ENCODE measurements at regions not wholly inside any gene's neighbourhood (a gene's known extent, or its start where the extent isn't known, plus 50 kb on each side); places are given as distances from the start of the nearest gene placed in this dataset.

DNA sequence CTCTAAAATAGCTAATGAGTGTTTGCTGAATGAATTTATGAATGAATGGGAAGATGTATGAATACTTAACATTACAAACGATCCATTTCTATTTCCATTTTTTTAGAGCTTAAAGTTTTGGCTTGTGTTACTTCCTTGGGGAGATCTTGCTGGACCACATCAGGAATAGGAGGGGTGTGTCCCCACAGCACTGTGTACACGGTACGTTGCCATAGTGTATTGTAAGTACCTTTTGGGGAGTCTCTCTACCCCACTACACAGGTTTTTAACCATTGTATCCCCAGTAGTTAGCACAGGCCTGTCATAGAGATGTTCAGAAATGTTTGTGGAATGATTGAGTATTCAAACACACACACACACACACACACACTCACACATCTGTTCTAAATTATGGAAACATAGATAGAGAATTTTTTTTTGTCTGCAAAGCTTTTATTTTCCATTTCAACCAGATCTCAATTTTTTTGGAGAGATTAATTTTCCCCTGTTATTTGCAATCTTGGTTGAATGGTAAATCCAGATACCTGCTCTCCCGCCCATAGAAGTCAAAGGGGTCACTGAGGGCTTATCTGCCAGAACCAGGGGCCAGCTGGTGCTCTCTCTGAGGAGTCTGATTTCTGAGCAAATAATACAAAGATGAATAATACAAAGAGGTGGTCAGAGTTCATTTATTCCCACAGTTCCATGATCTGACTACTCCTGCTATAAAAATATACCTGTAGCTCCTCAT, 471.0 kb downstream of the INSC start:
- in situ Hi-C loops (cut with MboI; ENCODE audit: low pct_ligation_motif_present in 1 of 4, low pct_unique_long_range_greater_than_20kb in 1 of 4, low sequenced_read_pairs in 3 of 4) = no loop called here

DNA sequence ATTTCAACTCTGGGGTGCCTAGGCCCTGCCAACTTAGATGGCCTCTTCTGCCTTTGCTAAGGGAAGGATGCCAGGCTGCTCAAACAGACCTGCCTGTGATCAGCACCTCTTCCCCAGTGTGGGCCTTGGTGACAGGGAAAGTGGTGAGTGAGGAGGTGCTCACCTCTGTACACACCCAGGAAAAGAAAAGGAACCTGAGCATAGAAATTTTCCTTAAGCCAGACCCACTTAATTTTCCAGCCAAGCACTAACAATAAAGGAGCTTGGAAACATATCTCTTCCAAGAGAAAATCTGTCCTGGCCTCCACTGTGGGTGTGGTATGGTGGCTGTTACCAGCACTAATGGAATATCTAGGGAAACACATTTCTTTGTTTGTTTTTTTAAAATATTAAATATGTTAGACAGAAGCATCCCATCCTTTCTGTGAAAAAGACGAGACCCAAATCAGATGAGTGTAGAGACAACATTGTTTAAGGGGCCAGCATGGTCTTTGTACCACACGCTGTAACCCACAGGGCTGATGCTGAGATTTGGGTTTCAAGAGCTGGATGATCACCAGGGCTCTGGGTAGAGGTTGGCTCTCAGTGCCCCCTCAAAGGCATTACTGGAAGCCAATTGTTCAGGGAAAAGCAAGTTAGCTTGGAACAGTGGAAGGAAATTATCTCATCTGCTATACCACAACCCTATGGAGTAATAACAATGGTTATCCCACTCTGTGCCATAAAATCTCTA, 472.2 kb downstream of the INSC start:
- no peaks in the 10 kb centered on the region for H3K4me1 ChIP-seq
- in situ Hi-C loops (cut with MboI; ENCODE audit: low pct_ligation_motif_present in 1 of 4, low pct_unique_long_range_greater_than_20kb in 1 of 4, low sequenced_read_pairs in 3 of 4) (no loop called here), intact Hi-C loops (cut with DNase I; ENCODE audit: low total_unique reads) (no loop called here)
- TF ChIP-seq EP300 (IDR thresholded peaks at IDR 0.05; ENCODE audit: low read depth) (no peak), POLR2AphosphoS5 (IDR thresholded peaks at IDR 0.05) (no peak), POLR2A (IDR thresholded peaks at IDR 0.05) (no peak)
- TF ChIP-seq, protein P1, sequence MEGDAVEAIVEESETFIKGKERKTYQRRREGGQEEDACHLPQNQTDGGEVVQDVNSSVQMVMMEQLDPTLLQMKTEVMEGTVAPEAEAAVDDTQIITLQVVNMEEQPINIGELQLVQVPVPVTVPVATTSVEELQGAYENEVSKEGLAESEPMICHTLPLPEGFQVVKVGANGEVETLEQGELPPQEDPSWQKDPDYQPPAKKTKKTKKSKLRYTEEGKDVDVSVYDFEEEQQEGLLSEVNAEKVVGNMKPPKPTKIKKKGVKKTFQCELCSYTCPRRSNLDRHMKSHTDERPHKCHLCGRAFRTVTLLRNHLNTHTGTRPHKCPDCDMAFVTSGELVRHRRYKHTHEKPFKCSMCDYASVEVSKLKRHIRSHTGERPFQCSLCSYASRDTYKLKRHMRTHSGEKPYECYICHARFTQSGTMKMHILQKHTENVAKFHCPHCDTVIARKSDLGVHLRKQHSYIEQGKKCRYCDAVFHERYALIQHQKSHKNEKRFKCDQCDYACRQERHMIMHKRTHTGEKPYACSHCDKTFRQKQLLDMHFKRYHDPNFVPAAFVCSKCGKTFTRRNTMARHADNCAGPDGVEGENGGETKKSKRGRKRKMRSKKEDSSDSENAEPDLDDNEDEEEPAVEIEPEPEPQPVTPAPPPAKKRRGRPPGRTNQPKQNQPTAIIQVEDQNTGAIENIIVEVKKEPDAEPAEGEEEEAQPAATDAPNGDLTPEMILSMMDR (IDR thresholded peaks at IDR 0.05) = no peak
- 71 to 82% methylated on average over 2 of the region's 2 CpGs for WGBS, 2 donors (ENCODE audit: low coverage in 1 of 2)
- H3K9me3 ChIP-seq = no peaks in the 10 kb centered on the region
- no peak overlapping the region for H3K4me3 ChIP-seq
- H3K36me3 ChIP-seq = no peaks in the 10 kb centered on the region
- H3K27ac ChIP-seq = no peak overlapping the region
- H3K27me3 ChIP-seq = no peaks in the 10 kb centered on the region
- no peak for DNase-seq

More for the DNA sequence above, 471.0 kb downstream of the INSC start:
- no peak for DNase-seq
- H3K27me3 ChIP-seq = no peaks in the 10 kb centered on the region
- no peak for TF ChIP-seq EP300 (IDR thresholded peaks at IDR 0.05; ENCODE audit: low read depth)
- no peak for TF ChIP-seq POLR2A (IDR thresholded peaks at IDR 0.05)
- no peak for TF ChIP-seq POLR2AphosphoS5 (IDR thresholded peaks at IDR 0.05)
- TF ChIP-seq, protein P1 (IDR thresholded peaks at IDR 0.05) = no peak
- H3K4me1 ChIP-seq = no peaks in the 10 kb centered on the region
- intact Hi-C loops (cut with DNase I; ENCODE audit: low total_unique reads) = no loop called here
- H3K4me3 ChIP-seq = no peak overlapping the region
- no peak overlapping the region for H3K27ac ChIP-seq
- H3K9me3 ChIP-seq = no peaks in the 10 kb centered on the region
- H3K36me3 ChIP-seq = no peaks in the 10 kb centered on the region
- 77 to 78% methylated on average over 4 of the region's 4 CpGs for WGBS, 2 donors (ENCODE audit: low coverage in 1 of 2)

DNA sequence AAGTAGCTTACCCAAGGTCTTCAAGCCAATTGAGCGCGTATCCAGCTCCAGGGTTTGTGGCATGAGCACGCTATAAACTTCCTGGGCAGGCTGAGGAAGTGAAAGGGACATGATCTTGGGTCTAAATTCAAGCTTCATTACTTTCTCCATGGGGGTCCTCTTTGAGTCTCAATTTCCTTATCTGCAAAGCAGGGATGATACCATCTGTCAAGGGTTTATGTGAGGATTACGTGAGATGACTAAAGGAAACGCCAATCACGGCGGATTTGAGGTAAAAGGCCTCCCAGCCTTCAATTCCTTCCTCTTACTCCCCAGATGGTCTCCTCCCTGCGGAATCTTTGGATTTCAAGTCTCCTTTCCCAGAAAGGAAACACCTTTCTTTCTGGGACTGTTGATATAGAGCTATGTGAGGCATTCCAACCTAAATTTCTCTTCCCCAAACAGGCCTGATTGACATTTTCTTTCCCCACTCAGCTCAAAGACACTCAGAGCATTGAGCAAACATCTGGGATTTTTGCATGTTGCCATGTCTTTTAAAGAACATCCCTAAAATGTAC, 474.4 kb downstream of the INSC start:
- no peaks in the 10 kb centered on the region for H3K36me3 ChIP-seq
- H3K4me1 ChIP-seq = no peaks in the 10 kb centered on the region
- TF ChIP-seq EP300 (IDR thresholded peaks at IDR 0.05; ENCODE audit: low read depth) = no peak
- TF ChIP-seq POLR2AphosphoS5 (IDR thresholded peaks at IDR 0.05) = no peak
- no peak for TF ChIP-seq POLR2A (IDR thresholded peaks at IDR 0.05)
- TF ChIP-seq, protein P1 (IDR thresholded peaks at IDR 0.05) = no peak
- no peaks in the 10 kb centered on the region for H3K27me3 ChIP-seq
- in situ Hi-C loops (cut with MboI; ENCODE audit: low pct_ligation_motif_present in 1 of 4, low pct_unique_long_range_greater_than_20kb in 1 of 4, low sequenced_read_pairs in 3 of 4) = no loop called here
- H3K27ac ChIP-seq = no peak overlapping the region
- intact Hi-C loops (cut with DNase I; ENCODE audit: low total_unique reads) = no loop called here
- H3K9me3 ChIP-seq = no peaks in the 10 kb centered on the region
- no peak overlapping the region for H3K4me3 ChIP-seq
- WGBS, 2 donors (ENCODE audit: low coverage in 1 of 2) = 80 to 84% methylated on average over 1 to 8 of the region's 8 CpGs
- DNase-seq = no peak

DNA sequence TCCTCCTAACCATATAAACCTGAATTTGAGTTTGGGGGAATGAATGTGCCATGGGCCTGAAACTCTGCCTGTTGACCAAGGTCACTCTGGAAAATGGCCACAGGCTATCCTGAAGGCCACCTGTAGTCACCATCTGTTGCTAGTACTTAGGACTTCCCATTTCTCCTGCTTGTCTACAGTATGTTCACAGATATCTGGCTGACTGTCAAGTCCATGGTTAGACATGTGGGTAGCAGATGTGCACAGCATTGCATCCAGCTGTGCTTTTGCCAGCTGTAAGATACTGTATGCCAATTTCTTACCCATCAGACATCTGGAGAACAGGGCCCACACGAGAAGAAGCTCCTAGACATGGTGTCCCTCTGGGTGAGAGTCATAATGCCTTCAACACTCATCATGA, 475.4 kb downstream of the INSC start:
- Histone ChIP-seq H3K4me3 (no peak overlapping the region), H3K9me3 (no peaks in the 10 kb centered on the region), H3K36me3 (no peaks in the 10 kb centered on the region), H3K4me1 (no peaks in the 10 kb centered on the region), H3K27me3 (no peaks in the 10 kb centered on the region), H3K27ac (no peak overlapping the region)
- intact Hi-C loops (cut with DNase I; ENCODE audit: low total_unique reads) = no loop called here
- in situ Hi-C loops (cut with MboI; ENCODE audit: low pct_ligation_motif_present in 1 of 4, low pct_unique_long_range_greater_than_20kb in 1 of 4, low sequenced_read_pairs in 3 of 4) = no loop called here
- WGBS, 2 donors (ENCODE audit: low coverage in 1 of 2) = 50% methylated on average over 1 of the region's 1 CpG; no CpG with 5 or more reads in 1 of the 2 donors
- no peak for DNase-seq
- TF ChIP-seq, protein P1 (IDR thresholded peaks at IDR 0.05) = no peak
- TF ChIP-seq POLR2AphosphoS5 (IDR thresholded peaks at IDR 0.05) = no peak
- TF ChIP-seq POLR2A (IDR thresholded peaks at IDR 0.05) = no peak
- no peak for TF ChIP-seq EP300 (IDR thresholded peaks at IDR 0.05; ENCODE audit: low read depth)
